ENCODE measurements at regions not wholly inside any gene's neighbourhood (a gene's known extent, or its start where the extent isn't known, plus 50 kb on each side); places are given as distances from the start of the nearest gene placed in this dataset.

DNA sequence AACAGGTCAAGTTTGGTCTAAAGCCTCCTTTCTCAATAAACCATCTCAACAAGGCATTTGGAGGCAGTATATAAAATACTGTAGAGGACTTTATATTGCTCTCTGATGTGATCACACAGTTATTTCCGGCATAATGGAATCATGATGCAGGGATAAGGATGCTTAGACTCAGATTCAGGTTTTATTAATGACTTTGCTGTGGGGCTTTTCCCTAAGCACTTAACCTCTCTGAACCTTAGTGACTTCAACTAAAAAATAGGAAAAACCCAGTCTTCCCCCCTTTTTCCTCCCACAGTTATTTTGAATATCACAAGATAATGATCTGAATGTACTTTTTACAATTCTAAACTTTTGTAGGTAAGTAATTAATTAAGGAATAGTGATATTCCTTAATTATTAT, 94.8 kb upstream of the TENM4 start:
- no peak overlapping the region for H4K8ac ChIP-seq (replicated peaks; ENCODE audit: insufficient read length, low read depth, low read length)
- no peaks in the 10 kb centered on the region for H3K9me3 ChIP-seq (ENCODE audit: control insufficient read depth, low read depth, low read length)
- no peak overlapping the region for H3T11ph ChIP-seq (ENCODE audit: low read length)
- H3K18ac ChIP-seq (ENCODE audit: insufficient read length, low read depth, low read length), result no peak overlapping the region
- no peak overlapping the region for H4K91ac ChIP-seq (ENCODE audit: insufficient read length, low read depth, low read length)
- H2BK20ac ChIP-seq (ENCODE audit: low read depth, low read length, poor library complexity, severe bottlenecking), result no peak overlapping the region
- no peak overlapping the region for H3K23ac ChIP-seq (ENCODE audit: insufficient read length, low read depth, low read length)
- Mint-ChIP-seq H3K9me3 (no peaks in the 10 kb centered on the region), H3K36me3 (ENCODE audit: insufficient read depth in 1 of 3, low read depth in 3 of 3) (no peaks in the 10 kb centered on the region), H3K4me3 (no peak overlapping the region), H3K4me1 (no peaks in the 10 kb centered on the region; a peak in 1 of 4 replicates), H3K27me3 (ENCODE audit: low read depth) (peaks cover 2% of the 10 kb centered on the region; the same call in 1 of the 2 replicates), H3K27ac (no peak overlapping the region)
- no peaks in the 10 kb centered on the region for H3K79me1 ChIP-seq (ENCODE audit: insufficient read depth, low read depth, low read length, poor library complexity, severe bottlenecking)
- H2BK5ac ChIP-seq (ENCODE audit: insufficient read length, low read length), result no peak overlapping the region
- H3K14ac ChIP-seq (ENCODE audit: insufficient read depth, low read length), result no peak overlapping the region
- H4K20me1 ChIP-seq (ENCODE audit: control insufficient read depth, insufficient read depth, insufficient read length), result no peaks in the 10 kb centered on the region
- no peak overlapping the region for H2BK15ac ChIP-seq (ENCODE audit: low read depth, low read length)
- H2AK5ac ChIP-seq (ENCODE audit: insufficient read length, low read length), result no peak overlapping the region
- H3K56ac ChIP-seq (ENCODE audit: insufficient read length, low read depth, low read length), result no peak overlapping the region
- H3K9ac ChIP-seq (ENCODE audit: extremely low read depth, insufficient read length, low read length), result no peak overlapping the region
- no peak overlapping the region for H3K4me2 ChIP-seq (ENCODE audit: insufficient read depth, insufficient read length, low read length)
- no peak overlapping the region for H3K4ac ChIP-seq (ENCODE audit: low read depth, low read length)
- H4K5ac ChIP-seq (ENCODE audit: insufficient read length, low read depth, low read length), result no peak overlapping the region
- H2BK12ac ChIP-seq (ENCODE audit: insufficient read length, low read depth, low read length), result no peak overlapping the region
- H2AFZ ChIP-seq (ENCODE audit: low read length), result no peak overlapping the region
- H3K79me2 ChIP-seq (ENCODE audit: insufficient read depth, low read length), result no peaks in the 10 kb centered on the region
- H3K23me2 ChIP-seq (ENCODE audit: insufficient read length, low read depth, low read length, poor library complexity, severe bottlenecking), result no peaks in the 10 kb centered on the region
- no peak for DNase-seq
- no peaks in the 10 kb centered on the region for H3K27me3 ChIP-seq (ENCODE audit: insufficient read depth, low read length)
- no peak overlapping the region for H2BK120ac ChIP-seq (ENCODE audit: low read depth, low read length, poor library complexity, severe bottlenecking)
- no peak overlapping the region for H3K27ac ChIP-seq (ENCODE audit: insufficient read length, low read depth, low read length)
- WGBS (ENCODE audit: extremely low coverage, insufficient read length, low lambda C conversion rate), result no CpG with 5 or more reads among the region's 1 CpG
- H3K4me1 ChIP-seq (ENCODE audit: insufficient read depth, low read length), result no peaks in the 10 kb centered on the region
- TF ChIP-seq, protein P1, sequence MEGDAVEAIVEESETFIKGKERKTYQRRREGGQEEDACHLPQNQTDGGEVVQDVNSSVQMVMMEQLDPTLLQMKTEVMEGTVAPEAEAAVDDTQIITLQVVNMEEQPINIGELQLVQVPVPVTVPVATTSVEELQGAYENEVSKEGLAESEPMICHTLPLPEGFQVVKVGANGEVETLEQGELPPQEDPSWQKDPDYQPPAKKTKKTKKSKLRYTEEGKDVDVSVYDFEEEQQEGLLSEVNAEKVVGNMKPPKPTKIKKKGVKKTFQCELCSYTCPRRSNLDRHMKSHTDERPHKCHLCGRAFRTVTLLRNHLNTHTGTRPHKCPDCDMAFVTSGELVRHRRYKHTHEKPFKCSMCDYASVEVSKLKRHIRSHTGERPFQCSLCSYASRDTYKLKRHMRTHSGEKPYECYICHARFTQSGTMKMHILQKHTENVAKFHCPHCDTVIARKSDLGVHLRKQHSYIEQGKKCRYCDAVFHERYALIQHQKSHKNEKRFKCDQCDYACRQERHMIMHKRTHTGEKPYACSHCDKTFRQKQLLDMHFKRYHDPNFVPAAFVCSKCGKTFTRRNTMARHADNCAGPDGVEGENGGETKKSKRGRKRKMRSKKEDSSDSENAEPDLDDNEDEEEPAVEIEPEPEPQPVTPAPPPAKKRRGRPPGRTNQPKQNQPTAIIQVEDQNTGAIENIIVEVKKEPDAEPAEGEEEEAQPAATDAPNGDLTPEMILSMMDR (conservative IDR thresholded peaks at IDR 0.05), result no peak

Measured in H9 (cell line).